GM18502 (cell line): ENCODE measurements at regions not wholly inside any gene's neighbourhood (a gene's known extent, or its start where the extent isn't known, plus 50 kb on each side); places are given as distances from the start of the nearest gene placed in this dataset.

Experiments used
- ATAC-seq: cut with Tn5 transposase; IDR thresholded peaks from one replicate; pipeline ENCODE4 v1.9.1; 2021; ENCODE audit warnings: mild to moderate bottlenecking; ENCODE audit not compliant: unreplicated experiment, poor library complexity

DNA sequence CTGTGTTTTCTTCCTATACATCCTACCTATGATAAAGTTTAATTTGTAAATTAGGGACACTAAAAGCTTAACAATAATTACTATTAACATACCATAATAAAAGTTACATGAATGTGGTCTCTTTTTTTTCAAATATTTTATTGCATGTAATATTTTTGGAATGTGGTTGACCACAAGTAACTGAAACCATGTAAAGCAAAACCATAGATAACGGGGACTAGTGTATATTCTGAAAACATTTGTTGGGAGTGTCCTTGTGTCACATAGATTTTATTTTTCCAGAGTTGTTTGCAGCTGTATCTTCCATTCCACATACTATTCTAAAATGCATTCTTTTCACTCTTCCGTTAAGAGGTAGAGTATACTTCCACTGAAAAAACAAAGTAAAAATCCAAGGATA is 200.4 kb downstream of the KIF18A start:
- ATAC-seq, result no peak

- no peak for ATAC-seq
Measured at GRCh38 chr11:27907091-27907490, 200.9 kb downstream of the KIF18A start.

DNA sequence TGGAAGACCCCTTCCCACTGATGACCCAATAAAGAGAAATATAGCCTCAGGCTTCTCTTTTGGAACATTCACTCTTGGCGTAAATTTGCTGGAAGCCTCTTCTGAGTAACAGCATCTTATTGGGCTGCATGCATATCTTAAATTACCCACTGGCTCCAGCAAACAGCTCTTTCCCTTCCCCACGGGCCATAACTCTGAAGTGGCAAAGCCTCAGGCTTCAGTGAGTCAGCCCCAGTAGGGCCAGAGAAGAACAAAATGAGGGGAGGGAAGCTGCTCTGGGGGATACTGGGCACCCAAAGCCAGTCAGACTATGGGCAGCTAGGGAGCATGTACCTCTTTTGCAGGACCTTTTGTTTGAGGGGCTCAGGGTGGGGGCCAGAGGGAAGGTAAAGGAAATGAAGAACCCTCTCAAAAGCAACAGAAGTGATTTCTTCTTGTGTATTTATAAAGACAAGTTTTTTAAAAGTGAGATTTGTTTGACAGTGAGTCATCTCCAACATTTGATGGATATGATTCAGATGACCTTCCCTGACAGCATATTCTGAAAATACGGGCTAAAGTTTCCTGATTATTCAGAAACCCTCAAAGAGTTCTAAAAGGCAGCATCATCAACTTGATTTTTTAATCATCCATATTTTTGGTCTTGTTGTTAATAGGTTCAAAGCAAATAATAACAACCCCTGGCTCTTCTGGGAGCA is 203.4 kb downstream of the KIF18A start:
- ATAC-seq, result no peak

- no peak for ATAC-seq
Measured at GRCh38 chr11:27902981-27903624, 202.8 kb upstream of the BDNF start.

DNA sequence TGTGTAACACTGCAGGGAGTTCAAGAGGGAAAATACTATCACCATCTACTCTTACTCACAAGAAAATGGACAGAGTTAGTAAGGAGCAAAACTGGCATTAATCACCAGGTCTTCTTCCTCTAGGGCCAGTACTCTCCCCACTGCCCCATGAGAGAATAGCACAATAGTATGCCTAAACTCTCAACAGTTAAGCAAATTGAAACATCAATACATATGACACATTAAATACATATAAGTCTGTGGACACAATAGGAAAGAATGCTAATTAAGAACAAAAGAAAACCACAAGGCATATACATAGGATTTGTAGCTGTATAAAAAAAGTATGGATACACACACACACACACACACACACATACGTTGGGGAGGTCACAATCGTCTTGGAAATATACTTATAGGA is 197.9 kb upstream of the BDNF start:
- no peak for ATAC-seq

- no peak for ATAC-seq
Measured at GRCh38 chr11:27896096-27896495, 195.8 kb upstream of the BDNF start.

GRCh38 chr11:27894552-27894951 is 194.3 kb upstream of the BDNF start:
- no peak for ATAC-seq

- ATAC-seq, result no peak
Measured at GRCh38 chr11:27886857-27887256, 186.6 kb upstream of the BDNF start.

GRCh38 chr11:27882066-27882697 is 181.9 kb upstream of the BDNF start:
- ATAC-seq, result peak; percentile 71

- no peak for ATAC-seq
Measured at GRCh38 chr11:27875831-27876775, 175.8 kb upstream of the BDNF start.

- ATAC-seq, result no peak
Measured at GRCh38 chr11:27874998-27875830, 175.0 kb upstream of the BDNF start.

GRCh38 chr11:27873664-27874063 is 173.4 kb upstream of the BDNF start:
- no peak for ATAC-seq

- no peak for ATAC-seq
Measured at GRCh38 chr11:27871056-27871455, 170.8 kb upstream of the BDNF start.

DNA sequence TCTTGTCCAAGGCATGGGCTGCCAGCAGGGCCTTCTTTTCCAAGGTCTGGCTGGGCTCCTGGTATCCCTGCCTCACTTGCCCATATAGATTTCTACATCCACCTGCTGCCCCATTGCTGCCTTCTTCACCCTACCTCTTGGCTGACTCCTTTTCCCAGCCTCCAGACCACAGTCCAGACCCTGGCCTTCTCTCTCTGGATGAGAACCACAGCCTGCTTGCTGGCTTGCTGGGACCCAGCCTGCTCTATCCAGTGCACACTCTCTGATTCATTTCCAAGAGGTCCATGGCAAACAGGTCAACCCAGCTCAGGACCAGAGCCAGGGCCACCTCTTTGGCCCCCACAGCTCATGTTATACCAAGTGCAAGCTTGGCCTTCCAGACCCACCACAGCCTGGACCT is 169.4 kb upstream of the BDNF start:
- no peak for ATAC-seq

DNA sequence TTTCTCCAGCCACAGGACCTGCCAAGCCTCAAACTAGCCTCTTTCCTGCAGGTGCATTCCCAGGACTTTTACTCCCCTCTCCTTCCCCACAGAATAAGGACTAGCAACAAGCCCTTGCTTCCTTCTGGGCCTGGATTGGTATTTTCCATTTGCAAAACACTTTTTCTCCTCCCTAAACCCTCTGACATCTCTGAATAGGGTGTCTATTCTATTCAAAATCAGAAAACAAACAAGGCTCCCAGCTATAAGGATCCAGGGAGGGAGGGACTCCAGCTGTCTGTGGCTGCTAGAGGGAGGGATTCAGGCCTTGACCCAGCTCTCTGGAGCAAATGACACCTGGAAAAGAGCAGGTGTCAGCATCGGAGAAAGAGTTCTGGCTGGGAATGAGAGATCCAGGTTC is 168.5 kb upstream of the BDNF start:
- ATAC-seq, result no peak

- ATAC-seq, result no peak
Measured at GRCh38 chr11:27868226-27868625, 168.0 kb upstream of the BDNF start.

GRCh38 chr11:27865105-27865504 is 164.8 kb upstream of the BDNF start:
- ATAC-seq, result no peak

DNA sequence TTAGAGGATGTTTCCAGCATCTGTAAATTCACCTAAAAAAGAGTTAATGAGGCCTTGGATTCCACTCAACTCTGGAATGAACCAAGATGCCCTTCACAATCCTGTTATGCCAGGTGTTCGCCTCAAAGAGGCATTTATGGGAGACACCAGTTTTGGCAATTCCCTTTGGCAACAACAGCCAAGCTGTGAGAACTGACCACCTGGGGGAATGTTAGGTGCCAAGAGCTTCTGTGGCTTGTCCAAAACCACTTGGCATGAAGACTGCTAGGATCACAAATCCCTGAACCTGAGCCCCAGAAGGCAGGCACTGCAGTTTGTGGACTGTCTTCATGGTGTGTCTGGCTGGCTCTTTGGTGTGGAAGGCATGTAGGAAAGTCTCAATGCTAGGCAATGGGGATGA is 164.4 kb upstream of the BDNF start:
- ATAC-seq, result no peak

GRCh38 chr11:27864091-27864491 is 163.8 kb upstream of the BDNF start:
- no peak for ATAC-seq

- ATAC-seq, result no peak
Measured at GRCh38 chr11:27863637-27864036, 163.4 kb upstream of the BDNF start.
